OCI-LY3 (cell line): ENCODE measurements at regions not wholly inside any gene's neighbourhood (a gene's known extent, or its start where the extent isn't known, plus 50 kb on each side); places are given as distances from the start of the nearest gene placed in this dataset.

Experiments
- H2AFZ ChIP-seq: fragments of 200-600, 300-600 bp; shearing (Covaris generic); 2 replicates; pipeline ENCODE4 v1.6.0; 2014; ENCODE audit warnings: antibody characterized with exemption, low read depth, low read length
- H3K27ac ChIP-seq: fragments of 200-600, 300-600 bp; sonication (generic); 2 replicates; pipeline ENCODE4 v1.5.1; 2014; ENCODE audit warnings: mild to moderate bottlenecking, low read length, moderate library complexity, mixed read lengths
- H3K27me3 ChIP-seq: fragments of 200-600, 300-600 bp; sonication (generic); 2 replicates; pipeline ENCODE4 v1.6.1; 2014; ENCODE audit warnings: low read depth, low read length, mixed read lengths
- H3K36me3 ChIP-seq: fragments of 200-600, 300-600 bp; sonication (generic); replicated peaks from 2 replicates; pipeline ENCODE3; 2014; ENCODE audit warnings: low read depth, low read length, mixed read lengths
- H3K4me1 ChIP-seq: fragments of 300-600, 200-600 bp; sonication (generic); 2 replicates; pipeline ENCODE4 v1.6.1; 2014; ENCODE audit warnings: low read length, mixed read lengths
- H3K4me2 ChIP-seq: fragments of 200-600, 300-600 bp; sonication (generic); 2 replicates; pipeline ENCODE4 v1.6.1; 2014; ENCODE audit warnings: low read length, mixed read lengths
- H3K4me3 ChIP-seq: fragments of 300-600, 200-600 bp; sonication (generic); 2 replicates; pipeline ENCODE4 v1.5.1; 2014; ENCODE audit warnings: antibody characterized with exemption, mild to moderate bottlenecking, low read length, moderate library complexity
- H3K79me2 ChIP-seq: fragments of 300-600, 200-600 bp; shearing (Covaris generic); 2 replicates; pipeline ENCODE4 v1.6.1; 2014; ENCODE audit warnings: mild to moderate bottlenecking, low read length, mixed read lengths
- H3K9ac ChIP-seq: fragments of 300-600, 200-600 bp; shearing (Covaris generic); 2 replicates; pipeline ENCODE4 v1.6.0; 2014; ENCODE audit warnings: mild to moderate bottlenecking, low read length, moderate library complexity
- H3K9me3 ChIP-seq: fragments of 200-600, 300-600 bp; shearing (Covaris generic); 2 replicates; pipeline ENCODE4 v1.6.1; 2014; ENCODE audit warnings: low read length, mixed read lengths; ENCODE audit not compliant: insufficient read depth
- H4K20me1 ChIP-seq: fragments of 200-600, 300-600 bp; sonication (generic); 2 replicates; pipeline ENCODE4 v1.6.1; 2016; ENCODE audit warnings: low read length, mixed read lengths; ENCODE audit not compliant: insufficient read depth
- EZH2phosphoT487 ChIP-seq: fragments of 200-600 bp; shearing (Covaris generic); IDR thresholded peaks from 2 replicates; pipeline ENCODE4 v1.6.1; 2018; ENCODE audit warnings: antibody characterized with exemption, mixed run types, low read depth
- TF ChIP-seq, protein P1 (sequence below): fragments of 200-600, 300-600 bp; sonication (generic); IDR thresholded peaks from 2 replicates; pipeline ENCODE4 v1.5.1; 2014; ENCODE audit warnings: antibody characterized with exemption, low read length, low read depth

- Histone ChIP-seq H3K36me3 (no peaks in the 10 kb centered on the region), H3K9me3 (no peaks in the 10 kb centered on the region), H2AFZ (no peak overlapping the region), H3K27me3 (no peaks in the 10 kb centered on the region), H3K4me2 (no peak overlapping the region), H3K4me3 (no peak overlapping the region), H4K20me1 (no peaks in the 10 kb centered on the region), H3K9ac (no peak overlapping the region), H3K79me2 (no peaks in the 10 kb centered on the region), H3K4me1 (no peaks in the 10 kb centered on the region), H3K27ac (no peak overlapping the region)
- TF ChIP-seq, protein P1, sequence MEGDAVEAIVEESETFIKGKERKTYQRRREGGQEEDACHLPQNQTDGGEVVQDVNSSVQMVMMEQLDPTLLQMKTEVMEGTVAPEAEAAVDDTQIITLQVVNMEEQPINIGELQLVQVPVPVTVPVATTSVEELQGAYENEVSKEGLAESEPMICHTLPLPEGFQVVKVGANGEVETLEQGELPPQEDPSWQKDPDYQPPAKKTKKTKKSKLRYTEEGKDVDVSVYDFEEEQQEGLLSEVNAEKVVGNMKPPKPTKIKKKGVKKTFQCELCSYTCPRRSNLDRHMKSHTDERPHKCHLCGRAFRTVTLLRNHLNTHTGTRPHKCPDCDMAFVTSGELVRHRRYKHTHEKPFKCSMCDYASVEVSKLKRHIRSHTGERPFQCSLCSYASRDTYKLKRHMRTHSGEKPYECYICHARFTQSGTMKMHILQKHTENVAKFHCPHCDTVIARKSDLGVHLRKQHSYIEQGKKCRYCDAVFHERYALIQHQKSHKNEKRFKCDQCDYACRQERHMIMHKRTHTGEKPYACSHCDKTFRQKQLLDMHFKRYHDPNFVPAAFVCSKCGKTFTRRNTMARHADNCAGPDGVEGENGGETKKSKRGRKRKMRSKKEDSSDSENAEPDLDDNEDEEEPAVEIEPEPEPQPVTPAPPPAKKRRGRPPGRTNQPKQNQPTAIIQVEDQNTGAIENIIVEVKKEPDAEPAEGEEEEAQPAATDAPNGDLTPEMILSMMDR = no peak
- TF ChIP-seq EZH2phosphoT487 = no peak
These were observed 108.2 kb upstream of the GIMD1 start for GRCh38 chr4:106476741-106477140.

- H3K4me2 ChIP-seq = no peak overlapping the region
- no peak overlapping the region for H3K4me3 ChIP-seq
- no peaks in the 10 kb centered on the region for H3K4me1 ChIP-seq
- H3K79me2 ChIP-seq = no peaks in the 10 kb centered on the region
- no peaks in the 10 kb centered on the region for H3K27me3 ChIP-seq
- H3K36me3 ChIP-seq = no peaks in the 10 kb centered on the region
- no peak overlapping the region for H3K9ac ChIP-seq
- no peak for TF ChIP-seq EZH2phosphoT487
- no peaks in the 10 kb centered on the region for H3K9me3 ChIP-seq
- H2AFZ ChIP-seq = no peak overlapping the region
- H4K20me1 ChIP-seq = no peaks in the 10 kb centered on the region
- no peak overlapping the region for H3K27ac ChIP-seq
These were observed 104.9 kb upstream of the GIMD1 start for GRCh38 chr4:106473515-106473914.

DNA sequence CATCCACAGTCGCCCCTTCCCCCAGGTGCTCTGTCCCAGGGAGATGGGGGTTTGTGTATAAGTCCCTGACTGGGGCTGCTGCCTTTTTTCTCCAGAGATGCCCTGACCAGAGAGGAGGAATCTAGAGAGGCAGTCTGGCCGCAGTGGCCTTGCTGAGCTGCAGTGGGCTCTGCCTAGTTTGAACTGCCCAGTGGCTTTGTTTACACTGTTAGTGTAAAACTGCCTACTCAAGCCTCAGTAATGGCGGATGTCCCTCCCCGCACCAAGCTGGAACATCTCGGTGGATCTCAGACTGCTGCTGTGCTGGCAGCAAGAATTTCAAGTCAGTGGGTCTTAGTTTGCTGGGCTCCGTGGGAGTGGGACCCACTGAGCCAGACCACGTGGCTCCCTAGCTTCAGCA lies 102.6 kb upstream of the GIMD1 start:
- H3K4me1 ChIP-seq = no peaks in the 10 kb centered on the region
- no peak overlapping the region for H3K9ac ChIP-seq
- H3K27me3 ChIP-seq = no peaks in the 10 kb centered on the region
- no peak overlapping the region for H3K4me3 ChIP-seq
- no peaks in the 10 kb centered on the region for H3K36me3 ChIP-seq
- H3K27ac ChIP-seq = no peak overlapping the region
- H4K20me1 ChIP-seq = no peaks in the 10 kb centered on the region
- TF ChIP-seq, protein P1 = no peak
- no peak for TF ChIP-seq EZH2phosphoT487
- H3K4me2 ChIP-seq = no peak overlapping the region
- H3K9me3 ChIP-seq = no peaks in the 10 kb centered on the region
- no peaks in the 10 kb centered on the region for H3K79me2 ChIP-seq
- no peak overlapping the region for H2AFZ ChIP-seq

DNA sequence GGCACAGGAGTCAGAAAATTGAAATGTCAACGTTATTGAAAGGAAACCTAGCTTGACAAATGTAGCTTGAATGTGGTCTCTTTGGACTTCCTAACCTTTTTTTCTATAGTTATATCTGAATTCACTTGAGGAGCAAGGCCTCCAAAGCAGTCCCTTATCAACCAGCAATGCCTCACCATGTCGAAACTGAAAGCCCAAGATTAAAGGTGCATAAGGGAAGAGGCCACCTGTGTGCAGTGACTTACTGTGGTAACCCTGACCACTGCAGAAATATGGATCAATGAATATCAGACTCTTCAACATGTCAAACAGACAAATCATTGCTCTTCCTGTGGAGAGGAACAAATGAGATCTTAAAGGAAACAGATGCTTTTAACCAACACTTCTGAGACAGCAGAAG lies 95.0 kb upstream of the GIMD1 start:
- Histone ChIP-seq H3K79me2 (no peaks in the 10 kb centered on the region), H2AFZ (no peak overlapping the region), H3K27ac (no peak overlapping the region), H3K36me3 (no peaks in the 10 kb centered on the region), H3K4me3 (no peak overlapping the region), H4K20me1 (no peaks in the 10 kb centered on the region), H3K4me1 (no peaks in the 10 kb centered on the region), H3K9me3 (no peaks in the 10 kb centered on the region), H3K4me2 (no peak overlapping the region), H3K9ac (no peak overlapping the region), H3K27me3 (no peaks in the 10 kb centered on the region)
- TF ChIP-seq, protein P1 = no peak
- no peak for TF ChIP-seq EZH2phosphoT487

DNA sequence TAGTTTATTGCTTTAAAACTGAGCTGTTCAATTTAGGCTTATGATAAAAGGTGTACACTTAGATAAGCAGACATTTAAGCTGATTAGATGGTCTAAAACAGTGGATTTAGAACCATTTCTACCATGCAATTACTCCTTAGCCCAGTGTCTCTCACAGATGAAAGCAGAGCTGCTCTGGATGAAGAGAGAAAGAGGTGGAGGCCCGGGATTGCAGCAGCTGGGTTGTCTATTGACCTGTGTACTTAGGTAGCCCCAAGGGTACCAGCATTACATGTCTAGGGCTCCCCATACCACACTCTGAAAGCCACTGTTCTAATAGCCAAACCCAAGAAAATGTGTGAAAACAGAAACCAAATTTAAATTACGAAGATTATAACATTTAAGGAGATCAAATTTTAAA lies 86.0 kb upstream of the GIMD1 start:
- Histone ChIP-seq H3K36me3 (no peaks in the 10 kb centered on the region), H3K4me2 (no peak overlapping the region), H3K4me3 (no peak overlapping the region), H4K20me1 (no peaks in the 10 kb centered on the region), H3K4me1 (no peaks in the 10 kb centered on the region), H3K9ac (no peak overlapping the region), H3K79me2 (no peaks in the 10 kb centered on the region), H3K27me3 (no peaks in the 10 kb centered on the region), H2AFZ (0 out of 2 replicates have a peak overlapping the region, but pooled peaks have one; percentile 17), H3K9me3 (no peaks in the 10 kb centered on the region), H3K27ac (no peak overlapping the region)
- TF ChIP-seq, protein P1 = no peak
- TF ChIP-seq EZH2phosphoT487 = no peak
